ENCODE measurements at regions not wholly inside any gene's neighbourhood (a gene's known extent, or its start where the extent isn't known, plus 50 kb on each side); places are given as distances from the start of the nearest gene placed in this dataset.

- no peak for DNase-seq
Measured at GRCh38 chr10:71025535-71025934, 137.2 kb upstream of the PCBD1 start.

- DNase-seq, result no peak
Measured at GRCh38 chr10:71028066-71028465, 139.7 kb upstream of the PCBD1 start.

DNA sequence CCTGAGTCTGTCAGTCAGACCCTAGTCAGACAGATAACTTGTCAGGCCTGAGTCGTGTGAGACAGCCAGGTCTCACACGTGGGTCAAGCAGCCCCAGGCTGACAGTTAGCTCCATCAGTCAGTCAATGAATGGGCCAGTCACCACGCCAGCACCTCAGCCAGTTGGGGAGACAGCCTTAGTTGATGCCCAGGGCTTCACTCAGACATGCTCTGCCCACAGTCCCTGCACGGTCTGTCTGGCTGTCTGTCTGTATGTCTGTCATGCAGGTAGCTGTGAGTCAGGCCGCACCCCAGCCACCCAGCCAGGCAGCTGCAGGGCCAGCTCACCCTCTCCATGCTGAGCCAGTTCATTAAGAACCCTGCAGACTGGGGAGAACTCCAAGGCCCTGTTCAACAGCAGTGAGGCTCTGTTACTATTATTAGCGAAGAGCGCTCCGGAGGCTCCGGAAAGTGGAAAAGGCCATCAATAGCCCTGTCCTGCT is 141.1 kb upstream of the PCBD1 start:
- DNase-seq, result no peak

DNA sequence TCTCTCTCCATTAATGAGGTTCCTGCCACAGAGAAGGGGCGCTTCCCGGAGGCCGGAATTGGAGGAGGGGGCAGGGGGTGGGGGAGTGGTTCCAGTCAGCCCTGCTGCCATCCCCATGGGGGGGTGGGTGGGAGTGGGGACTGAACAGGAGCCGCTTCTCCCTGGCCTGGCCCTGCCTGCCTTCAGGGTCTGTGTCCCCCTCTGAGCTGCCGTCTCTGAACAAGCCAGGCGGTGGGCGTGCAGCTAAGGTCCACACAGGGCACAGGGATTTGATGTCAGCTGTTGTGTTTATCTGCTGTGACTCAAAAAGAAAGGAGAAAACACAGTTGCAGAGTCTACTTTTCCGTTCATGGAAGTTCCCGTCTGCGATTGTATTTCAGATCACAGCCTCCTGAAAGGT is 141.5 kb upstream of the PCBD1 start:
- no peak for DNase-seq

DNA sequence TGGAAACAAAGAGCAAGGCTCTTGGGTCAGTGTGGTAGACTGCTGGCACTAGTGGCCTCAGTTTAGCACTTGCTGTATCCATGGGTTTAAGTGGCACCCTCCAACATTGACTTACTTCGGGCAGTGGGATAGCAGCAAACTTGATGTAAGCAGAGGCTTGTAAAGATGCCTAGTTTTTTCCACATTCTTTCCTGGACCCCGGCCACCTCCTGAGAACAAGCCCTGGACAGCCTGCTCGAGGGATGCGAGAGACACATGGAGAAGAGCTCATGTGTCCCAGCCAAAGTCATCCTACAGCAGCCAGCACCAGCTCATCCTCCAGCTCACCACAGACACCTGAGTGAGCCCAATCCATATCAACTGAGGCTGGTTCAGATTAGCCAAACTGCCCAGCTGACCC is 142.7 kb upstream of the PCBD1 start:
- no peak for DNase-seq

DNA sequence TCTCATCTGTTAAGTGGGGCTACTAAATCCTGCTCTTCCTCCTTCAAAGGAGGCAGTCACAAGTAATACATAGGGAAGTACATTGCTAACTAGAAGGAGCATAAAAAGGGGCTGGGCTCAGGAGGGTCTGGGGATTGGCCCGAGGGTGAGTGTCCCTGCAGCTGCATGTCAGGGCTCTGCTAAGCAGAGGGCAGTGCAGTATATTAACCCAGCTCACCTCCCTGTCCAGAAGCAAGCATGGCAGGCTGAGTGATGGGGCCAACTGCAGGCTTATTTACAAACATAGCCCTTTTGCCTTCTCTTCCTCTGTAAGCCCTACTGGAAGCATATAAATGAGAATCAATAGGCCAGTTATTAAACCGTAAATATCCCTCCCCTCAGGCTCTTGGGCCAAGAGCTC is 143.2 kb upstream of the PCBD1 start:
- DNase-seq, result no peak

DNA sequence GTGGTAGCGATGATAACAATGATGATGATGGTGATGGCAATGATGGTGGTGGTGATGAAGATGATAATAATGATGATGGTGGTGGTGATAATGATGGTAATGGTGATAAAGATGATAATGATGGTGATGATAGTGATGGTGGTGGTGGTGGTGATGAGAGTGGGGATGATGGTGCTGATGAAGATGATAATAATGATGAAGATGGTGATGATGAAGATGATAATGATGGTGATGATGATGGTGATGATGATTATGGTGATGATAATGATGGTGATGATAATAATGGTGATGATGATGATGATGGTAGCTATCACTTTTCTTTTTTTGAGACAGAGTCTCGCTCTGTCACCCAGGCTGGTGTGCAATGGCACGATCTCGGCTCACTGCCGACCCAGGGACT is 144.5 kb upstream of the PCBD1 start:
- no peak for DNase-seq

- DNase-seq, result no peak
Measured at GRCh38 chr10:71033396-71033980, 145.1 kb upstream of the PCBD1 start.

GRCh38 chr10:71035511-71036296 is 147.3 kb upstream of the PCBD1 start:
- no peak for DNase-seq

- no peak for DNase-seq
Measured at GRCh38 chr10:71036297-71036966, 148.1 kb upstream of the PCBD1 start.

- no peak for DNase-seq
Measured at GRCh38 chr10:71038091-71038633, 149.8 kb upstream of the PCBD1 start.

GRCh38 chr10:71038921-71039320 is 150.6 kb upstream of the PCBD1 start:
- no peak for DNase-seq

- no peak for DNase-seq
Measured at GRCh38 chr10:71039551-71039950, 151.2 kb upstream of the PCBD1 start.

GRCh38 chr10:71040343-71040742 is 152.0 kb upstream of the PCBD1 start:
- no peak for DNase-seq

DNA sequence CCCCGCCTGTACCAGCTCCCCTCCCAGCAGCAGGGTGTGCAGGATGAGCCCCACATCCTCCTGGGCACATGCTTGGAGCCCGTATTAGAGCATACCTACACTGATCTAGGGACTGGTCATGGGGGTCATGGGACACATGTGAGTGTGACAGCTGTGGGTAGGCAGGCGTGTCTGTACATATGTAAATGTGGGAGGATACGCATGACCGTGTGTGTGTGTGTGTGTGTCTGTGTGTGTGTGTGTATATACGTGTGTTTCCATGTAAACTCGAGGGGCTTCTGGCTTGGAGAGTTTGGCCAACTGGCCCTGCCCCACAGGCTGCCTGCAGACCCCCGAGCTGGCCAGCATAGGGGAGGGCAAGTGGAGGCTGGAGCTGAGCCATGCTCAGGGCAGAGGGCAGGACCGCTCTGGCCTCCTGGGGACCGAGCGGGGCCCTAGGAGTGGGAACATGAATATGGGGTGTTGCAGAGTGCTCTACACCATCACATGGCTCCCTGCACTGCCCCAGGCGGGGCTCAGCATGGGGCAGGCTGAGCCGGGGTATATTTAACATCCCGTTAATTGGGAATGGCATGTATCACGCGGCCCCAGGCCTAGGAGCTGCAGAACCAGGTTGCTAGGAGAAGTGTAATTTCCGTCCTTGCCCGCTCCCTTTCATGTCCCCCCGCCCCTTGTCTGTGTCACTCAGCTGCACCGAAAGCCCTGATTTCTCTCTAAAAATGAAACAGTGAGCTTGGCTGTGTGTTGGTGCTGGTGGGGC is 152.7 kb upstream of the PCBD1 start:
- no peak for DNase-seq

GRCh38 chr10:71042216-71042615 is 153.9 kb upstream of the PCBD1 start:
- DNase-seq, result no peak

DNA sequence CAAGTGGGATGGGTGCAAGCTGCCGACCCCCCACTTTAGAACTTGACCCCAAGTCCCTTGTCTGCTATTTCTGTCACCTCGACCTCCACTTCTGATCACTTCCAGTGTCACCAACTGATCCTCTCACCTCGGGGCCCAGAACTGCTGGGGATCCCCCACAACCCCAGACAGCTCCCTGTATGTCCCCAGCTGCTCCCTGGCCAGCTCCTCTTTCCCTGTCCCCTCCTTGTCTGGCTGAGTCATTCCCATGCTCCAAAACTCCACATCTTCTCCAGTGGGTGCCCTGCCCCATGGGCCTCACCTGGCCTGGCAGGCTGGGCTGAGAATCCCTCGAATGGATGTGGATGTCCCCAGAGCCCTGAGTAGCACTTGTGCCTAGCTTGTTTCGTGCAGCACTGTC is 154.3 kb upstream of the PCBD1 start:
- DNase-seq, result no peak

GRCh38 chr10:71043858-71044257 is 155.5 kb upstream of the PCBD1 start:
- DNase-seq, result no peak

DNA sequence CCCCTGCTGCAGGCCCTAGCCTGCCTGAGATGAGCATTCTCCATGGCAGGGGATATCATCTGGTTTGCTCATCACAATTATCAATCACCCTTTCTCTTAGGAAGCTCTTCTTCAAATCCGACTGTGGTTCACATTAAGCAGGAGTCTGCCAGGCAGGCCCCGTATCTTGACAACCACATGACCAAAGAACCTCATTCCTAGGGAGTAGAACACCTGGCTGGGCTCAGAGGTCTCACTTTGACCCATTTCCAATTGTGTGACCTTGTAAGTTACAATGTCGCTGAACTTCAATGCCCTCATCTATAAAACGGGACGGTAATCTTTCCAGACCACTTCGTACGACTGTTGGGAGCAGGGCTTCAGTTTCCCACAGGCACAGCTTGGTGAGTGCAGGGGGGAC is 156.4 kb upstream of the PCBD1 start:
- DNase-seq, result no peak

GRCh38 chr10:71045204-71045809 is 156.9 kb upstream of the PCBD1 start:
- DNase-seq, result no peak

- no peak for DNase-seq
Measured at GRCh38 chr10:71045936-71046335, 157.6 kb upstream of the PCBD1 start.

- no peak for DNase-seq
Measured at GRCh38 chr10:71046747-71047146, 158.4 kb upstream of the PCBD1 start.

Data from GOT3 (cell line).